WTC11 (cell line): ENCODE measurements at regions not wholly inside any gene's neighbourhood (a gene's known extent, or its start where the extent isn't known, plus 50 kb on each side); places are given as distances from the start of the nearest gene placed in this dataset.

Experiments used
- ATAC-seq: fragments of 200-7000 bp; cut with Tn5 transposase; 2 replicates; pipeline ENCODE4 v1.10.0; 2021; ENCODE audit warnings: mild to moderate bottlenecking, moderate library complexity
- CTCF ChIA-PET: fragments of 300-600 bp; sonication (Branson Sonifier 250); formaldehyde crosslinking; loops from one replicate; lab custom pipeline; 2021; ENCODE audit warnings: antibody characterized with exemption; lab: Charles Lee
- POLR2A ChIA-PET: fragments of 350-600 bp; sonication (Branson Sonifier 250); formaldehyde crosslinking; loops from one replicate; lab custom pipeline; 2021; ENCODE audit warnings: antibody characterized with exemption; lab: Charles Lee
- DNase-seq: peaks from one replicate; pipeline ENCODE4 v3.0.0; 2021; ENCODE audit warnings: low spot score
- H3K27ac Mint-ChIP-seq: 2 replicates; pipeline ENCODE4 v1.8.0; 2021; ENCODE audit warnings: mixed read lengths
- H3K27me3 Mint-ChIP-seq: 2 replicates; pipeline ENCODE4 v1.8.0; 2021; ENCODE audit warnings: low read depth, mild to moderate bottlenecking, moderate library complexity, mixed read lengths
- H3K36me3 Mint-ChIP-seq: 2 replicates; pipeline ENCODE4 v1.8.0; 2021; ENCODE audit warnings: mixed read lengths
- H3K4me1 Mint-ChIP-seq: 2 replicates; pipeline ENCODE4 v1.8.0; 2022; ENCODE audit warnings: mixed read lengths
- H3K4me3 Mint-ChIP-seq: 2 replicates; pipeline ENCODE4 v1.8.0; 2021; ENCODE audit warnings: mild to moderate bottlenecking, moderate library complexity, mixed read lengths
- H3K9me3 Mint-ChIP-seq: 2 replicates; pipeline ENCODE4 v1.8.0; 2021; ENCODE audit warnings: mixed read lengths
- CREB1 ChIP-seq: sonication (generic); formaldehyde crosslinking; IDR thresholded peaks from 2 replicates; pipeline ENCODE4 v1.8.0; 2023; ENCODE audit warnings: mild to moderate bottlenecking, missing genetic modification reagents
- IRF2 ChIP-seq: sonication (generic); formaldehyde crosslinking; IDR thresholded peaks from 2 replicates; pipeline ENCODE4 v1.8.0; 2022; ENCODE audit warnings: low read depth, missing genetic modification reagents, borderline replicate concordance
- KAT7 ChIP-seq: sonication (generic); formaldehyde crosslinking; IDR thresholded peaks from 2 replicates; pipeline ENCODE4 v1.8.1; 2023; ENCODE audit warnings: missing genetic modification reagents, mild to moderate bottlenecking, borderline replicate concordance
- MYBL2 ChIP-seq: sonication (generic); formaldehyde crosslinking; IDR thresholded peaks from 2 replicates; pipeline ENCODE4 v1.8.1; 2023; ENCODE audit warnings: mild to moderate bottlenecking, moderate library complexity, missing genetic modification reagents
- SMAD3 ChIP-seq: sonication (generic); formaldehyde crosslinking; IDR thresholded peaks from 2 replicates; pipeline ENCODE4 v1.8.0; 2022; ENCODE audit warnings: missing genetic modification reagents, mild to moderate bottlenecking, borderline replicate concordance
- SMAD4 ChIP-seq: sonication (generic); formaldehyde crosslinking; IDR thresholded peaks from 2 replicates; pipeline ENCODE4 v1.8.0; 2022; ENCODE audit warnings: mild to moderate bottlenecking, missing genetic modification reagents
- ZBTB21 ChIP-seq: sonication (generic); formaldehyde crosslinking; IDR thresholded peaks from 2 replicates; pipeline ENCODE4 v1.8.1; 2023; ENCODE audit warnings: mild to moderate bottlenecking, missing genetic modification reagents, borderline replicate concordance
- ZNF263 ChIP-seq: sonication (generic); formaldehyde crosslinking; IDR thresholded peaks from 2 replicates; pipeline ENCODE4 v1.8.1; 2022; ENCODE audit warnings: low read depth, mild to moderate bottlenecking, moderate library complexity, missing genetic modification reagents
- ZNF317 ChIP-seq: sonication (generic); formaldehyde crosslinking; IDR thresholded peaks from 2 replicates; pipeline ENCODE4 v1.8.1; 2023; ENCODE audit warnings: low read depth, mild to moderate bottlenecking, moderate library complexity, missing genetic modification reagents, borderline replicate concordance
- ZNF423 ChIP-seq: fragments of 250-450 bp; sonication (Bioruptor Pico); IDR thresholded peaks from 2 replicates; pipeline ENCODE4 v2.1.2; 2022; ENCODE audit warnings: mild to moderate bottlenecking, moderate library complexity
- TF ChIP-seq, protein P1 (sequence below): sonication (generic); formaldehyde crosslinking; IDR thresholded peaks from 2 replicates; pipeline ENCODE4 v1.8.1; 2023; ENCODE audit warnings: mild to moderate bottlenecking, missing genetic modification reagents, moderate library complexity
- TF ChIP-seq, protein P2 (sequence below): sonication (generic); formaldehyde crosslinking; IDR thresholded peaks from 2 replicates; pipeline ENCODE4 v1.8.1; 2022; ENCODE audit warnings: missing genetic modification reagents, borderline replicate concordance
- TF ChIP-seq, protein P3 (sequence below): sonication (generic); formaldehyde crosslinking; IDR thresholded peaks from 2 replicates; pipeline ENCODE4 v1.8.0; 2023; ENCODE audit warnings: missing genetic modification reagents
- TF ChIP-seq, protein P4 (sequence below): sonication (generic); formaldehyde crosslinking; conservative IDR thresholded peaks from 2 replicates; pipeline ENCODE4 v1.8.1; 2022; ENCODE audit warnings: mild to moderate bottlenecking, missing genetic modification reagents

DNA sequence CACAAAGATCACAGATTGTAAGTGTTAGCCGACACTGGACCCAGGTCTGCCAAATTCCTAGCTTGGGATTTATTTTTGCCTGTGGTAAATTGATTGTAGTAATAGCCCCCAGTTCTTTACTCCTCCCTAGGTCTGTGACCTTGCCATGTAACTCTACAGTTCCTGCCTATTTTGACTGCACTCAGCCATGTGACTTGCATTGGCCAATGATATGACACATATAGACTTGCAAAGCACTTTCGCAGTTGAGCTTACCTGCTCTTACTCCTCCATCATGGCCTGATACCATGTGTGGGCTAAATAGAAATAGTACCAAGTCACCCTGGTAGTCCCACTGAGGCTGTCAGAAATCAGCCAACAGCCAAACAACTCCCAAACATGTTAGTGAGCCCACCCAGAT, 240.3 kb downstream of the DUSP6 start:
- DNase-seq, result no peak
- no peaks in the 10 kb centered on the region for H3K36me3 Mint-ChIP-seq
- no peaks in the 10 kb centered on the region for H3K27me3 Mint-ChIP-seq
- H3K27ac Mint-ChIP-seq, result 0 out of 2 replicates have a peak overlapping the region, but pooled peaks have one; percentile 60
- ChIA-PET POLR2A (no interaction called here), CTCF (no interaction called here)
- TF ChIP-seq KAT7 (CRISPR knock-in tag), result no peak
- TF ChIP-seq ZNF317 (CRISPR knock-in tag), result no peak
- no peak for TF ChIP-seq MYBL2 (CRISPR knock-in tag)
- TF ChIP-seq SMAD3, result no peak
- TF ChIP-seq, protein P1, sequence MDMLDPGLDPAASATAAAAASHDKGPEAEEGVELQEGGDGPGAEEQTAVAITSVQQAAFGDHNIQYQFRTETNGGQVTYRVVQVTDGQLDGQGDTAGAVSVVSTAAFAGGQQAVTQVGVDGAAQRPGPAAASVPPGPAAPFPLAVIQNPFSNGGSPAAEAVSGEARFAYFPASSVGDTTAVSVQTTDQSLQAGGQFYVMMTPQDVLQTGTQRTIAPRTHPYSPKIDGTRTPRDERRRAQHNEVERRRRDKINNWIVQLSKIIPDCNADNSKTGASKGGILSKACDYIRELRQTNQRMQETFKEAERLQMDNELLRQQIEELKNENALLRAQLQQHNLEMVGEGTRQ (CRISPR knock-in tag), result peak; percentile 53; the same call in 1 of the 2 replicates
- TF ChIP-seq, all 79 proteins: peak for 1
- Mint-ChIP-seq H3K4me3 (no peak overlapping the region), H3K4me1 (peaks cover 18% of the 10 kb centered on the region), H3K9me3 (peaks cover 6% of the 10 kb centered on the region; the same call in 1 of the 2 replicates)
- ATAC-seq, result no peak

DNA sequence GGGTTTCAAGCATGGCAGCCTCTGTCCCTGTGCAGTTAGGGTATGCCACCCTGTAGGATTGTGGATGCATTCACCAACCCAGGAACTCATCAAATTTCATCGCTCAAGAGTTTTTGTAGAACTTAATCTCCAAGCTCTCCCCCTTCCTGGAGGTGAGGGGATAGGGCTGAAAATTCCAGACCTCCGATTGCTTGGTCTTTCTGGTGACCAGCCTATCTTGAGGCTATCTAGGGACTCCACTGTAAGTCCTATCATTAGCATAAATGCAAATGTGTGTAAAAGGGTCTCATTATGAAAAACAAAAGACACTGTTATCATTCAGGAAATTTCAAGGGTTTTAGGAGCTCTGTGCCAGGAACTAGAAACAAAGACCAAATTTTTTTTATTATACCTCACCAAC, 244.0 kb downstream of the DUSP6 start:
- ChIA-PET POLR2A (no interaction called here), CTCF (no interaction called here)
- peak; percentile 68 for ATAC-seq
- peaks cover 6% of the 10 kb centered on the region; the same call in 1 of the 2 replicates for H3K9me3 Mint-ChIP-seq
- no peak overlapping the region for H3K27ac Mint-ChIP-seq
- TF ChIP-seq, protein P2, sequence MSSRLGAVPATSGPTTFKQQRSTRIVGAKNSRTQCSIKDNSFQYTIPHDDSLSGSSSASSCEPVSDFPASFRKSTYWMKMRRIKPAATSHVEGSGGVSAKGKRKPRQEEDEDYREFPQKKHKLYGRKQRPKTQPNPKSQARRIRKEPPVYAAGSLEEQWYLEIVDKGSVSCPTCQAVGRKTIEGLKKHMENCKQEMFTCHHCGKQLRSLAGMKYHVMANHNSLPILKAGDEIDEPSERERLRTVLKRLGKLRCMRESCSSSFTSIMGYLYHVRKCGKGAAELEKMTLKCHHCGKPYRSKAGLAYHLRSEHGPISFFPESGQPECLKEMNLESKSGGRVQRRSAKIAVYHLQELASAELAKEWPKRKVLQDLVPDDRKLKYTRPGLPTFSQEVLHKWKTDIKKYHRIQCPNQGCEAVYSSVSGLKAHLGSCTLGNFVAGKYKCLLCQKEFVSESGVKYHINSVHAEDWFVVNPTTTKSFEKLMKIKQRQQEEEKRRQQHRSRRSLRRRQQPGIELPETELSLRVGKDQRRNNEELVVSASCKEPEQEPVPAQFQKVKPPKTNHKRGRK (CRISPR knock-in tag), result no peak
- TF ChIP-seq CREB1 (CRISPR knock-in tag) (no peak), ZBTB21 (CRISPR knock-in tag) (no peak), ZNF423 (no peak)
- TF ChIP-seq, all 79 proteins: peak for 0
- Mint-ChIP-seq H3K36me3 (no peaks in the 10 kb centered on the region), H3K4me1 (peaks cover 31% of the 10 kb centered on the region), H3K4me3 (no peak overlapping the region), H3K27me3 (no peaks in the 10 kb centered on the region)
- no peak for DNase-seq

DNA sequence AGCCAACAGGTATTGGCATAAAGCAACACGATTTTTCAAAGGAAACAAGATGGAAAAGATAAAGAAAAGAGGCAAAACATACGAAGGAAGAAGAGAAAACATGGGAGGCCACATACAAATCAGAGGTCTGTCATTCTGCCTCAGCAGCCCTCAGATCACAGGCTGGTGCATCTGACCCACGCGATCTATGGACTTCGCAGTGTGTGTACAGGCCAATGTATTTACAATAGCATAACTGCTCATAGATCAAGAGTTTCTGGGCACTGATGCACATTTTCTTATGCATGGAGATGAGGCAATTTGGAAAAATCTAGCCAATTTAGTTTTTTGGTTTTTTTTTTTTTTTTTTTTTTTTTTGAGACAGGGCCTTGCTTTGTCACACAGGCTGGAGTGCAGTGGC, 245.4 kb downstream of the DUSP6 start:
- ChIA-PET CTCF (no interaction called here), POLR2A (no interaction called here)
- Mint-ChIP-seq H3K27ac (no peak overlapping the region), H3K4me1 (peaks cover 34% of the 10 kb centered on the region), H3K4me3 (no peak overlapping the region), H3K9me3 (peaks cover 6% of the 10 kb centered on the region; the same call in 1 of the 2 replicates), H3K27me3 (no peaks in the 10 kb centered on the region), H3K36me3 (no peaks in the 10 kb centered on the region)
- DNase-seq (no peak), ATAC-seq (no peak)
- TF ChIP-seq SMAD4 (CRISPR knock-in tag) (no peak), ZNF263 (no peak), IRF2 (CRISPR knock-in tag) (no peak)
- TF ChIP-seq, protein P1 (CRISPR knock-in tag), result no peak
- TF ChIP-seq, protein P3, sequence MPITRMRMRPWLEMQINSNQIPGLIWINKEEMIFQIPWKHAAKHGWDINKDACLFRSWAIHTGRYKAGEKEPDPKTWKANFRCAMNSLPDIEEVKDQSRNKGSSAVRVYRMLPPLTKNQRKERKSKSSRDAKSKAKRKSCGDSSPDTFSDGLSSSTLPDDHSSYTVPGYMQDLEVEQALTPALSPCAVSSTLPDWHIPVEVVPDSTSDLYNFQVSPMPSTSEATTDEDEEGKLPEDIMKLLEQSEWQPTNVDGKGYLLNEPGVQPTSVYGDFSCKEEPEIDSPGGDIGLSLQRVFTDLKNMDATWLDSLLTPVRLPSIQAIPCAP (CRISPR knock-in tag), result no peak
- TF ChIP-seq, protein P4, sequence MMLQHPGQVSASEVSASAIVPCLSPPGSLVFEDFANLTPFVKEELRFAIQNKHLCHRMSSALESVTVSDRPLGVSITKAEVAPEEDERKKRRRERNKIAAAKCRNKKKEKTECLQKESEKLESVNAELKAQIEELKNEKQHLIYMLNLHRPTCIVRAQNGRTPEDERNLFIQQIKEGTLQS, result no peak
- TF ChIP-seq, protein P2 (CRISPR knock-in tag), result no peak
